GM21717 (cell line): ENCODE measurements at regions not wholly inside any gene's neighbourhood (a gene's known extent, or its start where the extent isn't known, plus 50 kb on each side); places are given as distances from the start of the nearest gene placed in this dataset.
"Not testable (repeated sequence)": the region's sequence is repeated elsewhere in the genome, so short reads cannot be mapped to it uniquely, and the experiment has no call there.

Experiments used
- ATAC-seq: cut with Tn5 transposase; IDR thresholded peaks from one replicate; pipeline ENCODE4 v1.9.1; 2021; ENCODE audit warnings: mild to moderate bottlenecking, moderate library complexity; ENCODE audit not compliant: unreplicated experiment

DNA sequence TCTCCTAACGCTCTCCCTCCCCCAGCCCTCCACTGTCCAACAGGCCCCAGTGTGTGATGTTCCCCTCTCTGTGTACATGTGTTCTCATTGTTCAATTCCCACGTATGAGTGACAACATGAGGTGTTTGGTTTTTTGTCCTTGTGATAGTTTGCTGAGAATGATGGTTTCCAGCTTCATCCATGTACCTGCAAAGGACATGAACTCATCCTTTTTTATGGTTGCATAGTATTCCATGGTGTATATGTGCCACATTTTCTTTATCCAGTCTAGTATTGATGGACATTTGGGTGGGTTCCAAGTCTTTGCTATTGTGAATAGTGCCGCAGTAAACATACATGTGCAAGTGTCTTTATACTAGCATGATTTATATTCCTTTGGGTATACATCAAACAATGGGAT, 347.4 kb downstream of the MAGEE1 start:
- not testable (repeated sequence) for ATAC-seq

DNA sequence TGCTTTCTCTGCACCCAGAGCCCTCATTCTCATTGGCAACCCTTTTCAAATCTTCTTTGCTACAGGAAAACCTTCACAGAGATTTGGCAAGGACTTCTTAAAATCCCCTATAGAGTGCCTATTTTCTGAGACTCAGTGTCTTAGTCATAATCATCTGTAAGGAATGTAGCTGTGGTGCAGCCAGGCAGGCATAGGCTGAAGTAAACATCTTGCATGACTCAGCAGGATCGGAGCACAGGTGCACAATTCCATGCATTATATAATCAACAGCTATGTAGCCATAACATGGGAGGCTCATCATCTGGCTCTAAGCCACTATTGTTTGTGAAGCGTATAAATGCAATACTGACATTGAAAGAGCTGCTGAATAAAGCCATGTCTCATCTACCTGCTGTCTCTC, 368.8 kb downstream of the MAGEE1 start:
- ATAC-seq: no peak

- ATAC-seq: no peak
These were observed 375.2 kb downstream of the MAGEE1 start for GRCh38 chrX:76802708-76803107.

- ATAC-seq: no peak
These were observed 388.2 kb downstream of the MAGEE1 start for GRCh38 chrX:76815754-76816153.

DNA sequence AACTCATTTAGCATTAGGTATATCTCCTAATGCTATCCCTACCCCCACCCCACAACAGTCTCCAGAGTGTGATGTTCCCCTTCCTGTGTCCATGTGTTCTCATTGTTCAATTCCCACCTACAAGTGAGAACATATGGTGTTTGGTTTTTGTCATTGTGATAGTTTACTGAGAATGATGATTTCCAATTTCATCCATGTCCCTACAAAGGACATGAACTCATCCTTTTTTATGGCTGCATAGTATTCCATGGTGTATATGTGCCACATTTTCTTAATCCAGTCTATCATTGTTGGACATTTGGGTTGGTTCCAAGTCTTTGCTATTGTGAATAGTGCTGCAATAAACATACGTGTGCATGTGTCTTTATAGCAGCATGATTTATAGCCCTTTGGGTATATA, 389.8 kb downstream of the MAGEE1 start:
- not testable (repeated sequence) for ATAC-seq

DNA sequence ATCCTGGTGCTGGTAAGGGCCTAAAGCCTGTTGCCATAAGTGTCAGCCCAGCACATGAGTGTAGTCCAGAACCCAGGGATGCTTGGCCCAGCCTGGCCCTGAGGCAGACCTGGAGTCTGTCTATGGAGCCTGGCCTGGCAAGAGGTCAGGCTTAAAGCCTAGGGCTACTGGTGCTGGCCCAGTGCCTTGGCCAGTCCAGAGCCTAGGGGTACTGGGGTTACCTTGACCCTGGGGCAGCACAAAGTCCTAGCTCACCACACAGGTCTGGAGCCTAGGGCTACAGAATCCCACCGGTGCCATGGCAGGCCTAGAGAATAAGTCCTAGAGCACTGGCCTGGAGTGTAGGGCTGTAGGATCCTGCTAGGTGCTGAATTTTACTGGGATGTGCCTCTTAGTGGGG, 393.8 kb downstream of the MAGEE1 start:
- no peak for ATAC-seq

GRCh38 chrX:76827672-76828071, 400.2 kb downstream of the MAGEE1 start:
- ATAC-seq: no peak

GRCh38 chrX:76840902-76841301, 413.4 kb downstream of the MAGEE1 start:
- ATAC-seq: not testable (repeated sequence)

DNA sequence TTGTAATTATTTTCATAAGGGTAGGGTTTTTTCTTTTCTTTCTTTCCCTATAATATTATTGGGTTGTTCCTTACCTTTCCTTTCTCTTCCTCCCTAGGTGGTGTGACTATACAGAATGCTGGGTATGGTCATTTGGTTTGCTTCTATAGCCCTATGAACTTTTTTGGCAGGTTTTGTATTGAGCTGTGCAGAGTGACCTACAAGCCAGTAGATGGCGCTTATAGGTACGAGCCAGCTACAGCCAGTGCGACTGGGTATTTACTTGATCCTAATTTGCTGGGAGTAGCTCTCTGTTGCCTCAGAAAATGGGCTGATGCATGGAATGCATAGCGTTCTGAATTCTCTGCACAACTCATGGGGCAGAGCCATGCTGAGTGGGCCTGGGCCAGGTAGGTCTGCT, 423.3 kb downstream of the MAGEE1 start:
- no peak for ATAC-seq

- ATAC-seq: no peak
These were observed 435.0 kb downstream of the MAGEE1 start for GRCh38 chrX:76862509-76862908.

- ATAC-seq: no peak
These were observed 466.4 kb downstream of the MAGEE1 start for GRCh38 chrX:76893930-76894329.

DNA sequence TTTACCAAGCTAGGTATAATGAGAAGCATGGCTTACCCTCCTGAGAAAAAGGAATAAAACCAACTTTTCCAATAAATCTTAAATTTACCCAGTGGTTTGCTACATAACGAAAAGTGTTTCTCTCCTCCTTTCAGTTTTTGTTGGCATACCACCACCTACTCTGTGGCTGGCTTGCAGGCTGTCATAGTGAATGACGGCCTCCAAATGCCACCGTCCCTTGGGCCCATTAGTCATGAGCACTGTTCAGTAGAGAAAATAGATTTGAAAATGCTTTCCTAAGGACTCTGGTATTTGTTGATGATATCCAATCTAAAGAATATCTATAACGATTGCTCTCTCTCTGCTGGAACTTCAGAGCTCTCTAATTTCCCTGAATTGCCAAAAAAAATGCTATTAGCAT, 488.3 kb downstream of the MAGEE1 start:
- ATAC-seq: no peak

- no peak for ATAC-seq
These were observed 490.5 kb downstream of the MAGEE1 start for GRCh38 chrX:76918033-76918432.

- no peak for ATAC-seq
These were observed 492.3 kb downstream of the MAGEE1 start for GRCh38 chrX:76919761-76920160.

- no peak for ATAC-seq
These were observed 493.1 kb downstream of the MAGEE1 start for GRCh38 chrX:76920607-76921006.

- no peak for ATAC-seq
These were observed 493.7 kb downstream of the MAGEE1 start for GRCh38 chrX:76921176-76921575.

GRCh38 chrX:76922100-76922499, 494.6 kb downstream of the MAGEE1 start:
- ATAC-seq: no peak

- not testable (repeated sequence) for ATAC-seq
These were observed 497.1 kb downstream of the MAGEE1 start for GRCh38 chrX:76924616-76925015.

- no peak for ATAC-seq
These were observed 504.0 kb downstream of the MAGEE1 start for GRCh38 chrX:76931518-76931917.

- no peak for ATAC-seq
These were observed 489.7 kb upstream of the FGF16 start for GRCh38 chrX:76957485-76957884.

- ATAC-seq: peak; percentile 71
These were observed 475.5 kb upstream of the FGF16 start for GRCh38 chrX:76971393-76972376.

DNA sequence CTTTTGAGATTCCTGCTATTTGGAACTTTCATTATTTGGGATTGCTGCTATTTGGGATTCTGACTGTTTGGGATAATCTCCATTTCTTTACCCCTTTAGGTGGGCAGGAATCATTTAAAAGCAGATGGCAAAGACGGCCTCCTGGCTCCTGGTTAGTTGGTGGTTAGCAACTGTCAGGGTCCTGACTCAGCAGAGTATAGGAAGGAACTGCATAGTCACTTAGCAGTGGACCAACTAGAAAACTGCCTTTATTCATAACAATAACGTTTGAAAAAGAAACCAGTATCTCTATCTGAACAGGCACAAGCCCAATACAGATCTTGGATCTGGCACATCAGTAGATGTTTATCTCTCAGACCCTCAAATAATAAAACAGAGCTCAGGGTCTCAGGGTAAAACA, 469.7 kb upstream of the FGF16 start:
- ATAC-seq: no peak

DNA sequence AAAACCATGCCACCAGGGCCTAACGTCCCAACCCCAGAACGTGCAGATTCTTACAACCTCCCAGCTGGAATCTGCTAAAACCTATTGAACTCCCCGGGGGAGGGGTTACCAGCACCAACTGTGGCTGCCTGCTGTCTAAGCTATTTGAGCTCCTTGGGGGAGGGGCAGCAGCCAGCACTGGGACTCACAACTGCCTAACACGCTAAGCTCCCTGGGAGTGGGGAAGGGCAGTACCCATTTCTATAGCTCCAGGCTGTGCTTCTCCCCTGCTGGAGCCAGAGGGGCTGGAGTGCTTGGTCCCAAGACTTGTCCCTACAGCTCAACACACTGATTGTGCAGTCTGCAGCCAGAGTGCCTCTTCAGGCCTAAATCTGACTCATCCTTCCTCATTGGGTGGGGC, 459.8 kb upstream of the FGF16 start:
- no peak for ATAC-seq
